ENCODE measurements at regions not wholly inside any gene's neighbourhood (a gene's known extent, or its start where the extent isn't known, plus 50 kb on each side); places are given as distances from the start of the nearest gene placed in this dataset.

GRCh38 chr13:77470986-77471385 is 64.5 kb upstream of the SCEL start:
- no peak for DNase-seq (ENCODE audit: low spot score in 2 of 2)
- intact Hi-C loops (cut with DNase I) = no loop called here
- Histone ChIP-seq H3K9me3 (no peaks in the 10 kb centered on the region), H3K4me3 (no peak overlapping the region), H3K4me1 (no peaks in the 10 kb centered on the region), H3K27me3 (no peaks in the 10 kb centered on the region), H3K27ac (no peak overlapping the region), H3K36me3 (no peaks in the 10 kb centered on the region)
- no peak for TF ChIP-seq CTCF (IDR thresholded peaks at IDR 0.05)

- H3K36me3 ChIP-seq = no peaks in the 10 kb centered on the region
- H3K27ac ChIP-seq = no peak overlapping the region
- H3K9me3 ChIP-seq = no peaks in the 10 kb centered on the region
- TF ChIP-seq CTCF (IDR thresholded peaks at IDR 0.05) = no peak
- intact Hi-C loops (cut with DNase I) = no loop called here
- DNase-seq (ENCODE audit: low spot score in 2 of 2) = no peak
- no peaks in the 10 kb centered on the region for H3K27me3 ChIP-seq
- peaks cover 0 to 3% of the 10 kb centered on the region in 2 donors for H3K4me1 ChIP-seq
- no peak overlapping the region for H3K4me3 ChIP-seq
These were observed 68.6 kb upstream of the SCEL start for GRCh38 chr13:77466753-77467422.

DNA sequence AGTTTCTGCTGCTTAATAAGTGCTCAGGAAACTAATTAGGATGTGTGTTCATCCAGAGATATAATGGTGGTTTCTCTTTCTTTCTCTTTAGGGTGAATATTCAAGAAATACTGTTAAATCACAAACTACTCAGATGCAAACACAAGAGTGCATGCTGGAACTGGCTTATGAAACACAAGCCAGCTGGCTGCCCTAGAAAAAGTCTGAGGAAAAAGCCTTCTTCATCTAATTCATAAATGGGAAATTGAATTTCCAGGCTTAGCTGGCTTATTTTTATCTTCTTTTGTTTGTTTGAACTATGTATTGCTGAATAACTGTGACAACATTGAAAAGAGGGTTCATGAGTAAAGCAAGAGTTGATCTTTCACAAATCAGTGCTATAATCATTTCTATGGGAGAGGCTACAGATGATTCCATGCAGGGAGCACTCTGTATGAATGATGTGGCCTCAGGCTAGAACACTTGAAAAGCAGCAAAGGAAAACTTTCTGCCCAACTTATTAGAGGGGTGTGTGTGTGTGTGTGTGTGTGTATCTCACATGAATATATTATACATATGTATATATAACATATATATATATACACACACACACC is 69.8 kb upstream of the SCEL start:
- Histone ChIP-seq H3K27me3 (no peaks in the 10 kb centered on the region), H3K4me1 (peaks cover 0 to 3% of the 10 kb centered on the region in 2 donors), H3K36me3 (no peaks in the 10 kb centered on the region), H3K9me3 (no peaks in the 10 kb centered on the region), H3K4me3 (no peak overlapping the region), H3K27ac (no peak overlapping the region)
- TF ChIP-seq CTCF (IDR thresholded peaks at IDR 0.05) = no peak
- no peak for DNase-seq (ENCODE audit: low spot score in 2 of 2)
- intact Hi-C loops (cut with DNase I) = no loop called here

DNA sequence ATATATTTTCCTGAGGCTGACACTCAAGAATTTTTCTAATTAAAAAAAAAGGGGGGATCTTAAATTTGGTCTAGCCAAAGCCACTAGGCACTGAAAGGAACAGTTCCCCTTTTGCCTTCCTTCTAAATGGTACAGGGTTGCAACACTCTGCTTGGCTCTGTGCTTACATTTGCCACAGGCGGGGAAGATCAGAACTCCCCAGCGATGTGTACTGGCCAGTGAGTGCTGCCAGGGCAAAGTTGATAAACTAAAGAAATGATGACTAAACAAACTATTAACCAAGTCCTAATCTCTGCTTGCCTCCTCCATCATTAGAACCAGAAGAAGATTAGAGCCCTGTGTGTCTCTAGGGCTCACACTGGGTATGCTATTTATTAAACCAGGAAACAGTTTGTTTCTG is 75.3 kb upstream of the SCEL start:
- no peaks in the 10 kb centered on the region for H3K4me1 ChIP-seq
- no peaks in the 10 kb centered on the region for H3K27me3 ChIP-seq
- DNase-seq (ENCODE audit: low spot score in 2 of 2) = peak in 1 of 2 donors; percentile 77
- H3K27ac ChIP-seq = no peak overlapping the region
- H3K4me3 ChIP-seq = no peak overlapping the region
- TF ChIP-seq CTCF (IDR thresholded peaks at IDR 0.05) = no peak
- H3K36me3 ChIP-seq = no peaks in the 10 kb centered on the region
- H3K9me3 ChIP-seq = no peaks in the 10 kb centered on the region
- intact Hi-C loops (cut with DNase I) = no loop called here

GRCh38 chr13:77459592-77459991 is 75.9 kb upstream of the SCEL start:
- H3K27ac ChIP-seq = no peak overlapping the region
- no peak overlapping the region for H3K4me3 ChIP-seq
- no peaks in the 10 kb centered on the region for H3K4me1 ChIP-seq
- no peaks in the 10 kb centered on the region for H3K9me3 ChIP-seq
- no peaks in the 10 kb centered on the region for H3K36me3 ChIP-seq
- H3K27me3 ChIP-seq = no peaks in the 10 kb centered on the region
- intact Hi-C loops (cut with DNase I) = no loop called here
- no peak for TF ChIP-seq CTCF (IDR thresholded peaks at IDR 0.05)
- DNase-seq (ENCODE audit: low spot score in 2 of 2) = no peak
